GM10248 (cell line): ENCODE measurements at regions not wholly inside any gene's neighbourhood (a gene's known extent, or its start where the extent isn't known, plus 50 kb on each side); places are given as distances from the start of the nearest gene placed in this dataset.

Experiments
- CTCF ChIA-PET: fragments of 300-600 bp; sonication (Branson Sonifier 250); formaldehyde crosslinking; extraction: SDS; loops from one replicate; lab custom pipeline; 2021; ENCODE audit warnings: antibody characterized with exemption; lab: Yijun Ruan, JAX
- POLR2A ChIA-PET: fragments of 350-650 bp; sonication (Branson Sonifier 250); formaldehyde crosslinking; extraction: SDS; loops from one replicate; lab custom pipeline; 2020; ENCODE audit warnings: antibody characterized with exemption; lab: Yijun Ruan, JAX
- DNase-seq: peaks from one replicate; pipeline ENCODE4 v3.0.0; 2012; ENCODE audit errors: extremely low spot score
- TF ChIP-seq, protein P1 (sequence below): IDR thresholded peaks from 2 replicates; pipeline ENCODE4 v1.5.1; 2012; ENCODE audit warnings: mild to moderate bottlenecking, low read depth; ENCODE audit errors: extremely low read depth, missing control alignments, control extremely low read depth

DNA sequence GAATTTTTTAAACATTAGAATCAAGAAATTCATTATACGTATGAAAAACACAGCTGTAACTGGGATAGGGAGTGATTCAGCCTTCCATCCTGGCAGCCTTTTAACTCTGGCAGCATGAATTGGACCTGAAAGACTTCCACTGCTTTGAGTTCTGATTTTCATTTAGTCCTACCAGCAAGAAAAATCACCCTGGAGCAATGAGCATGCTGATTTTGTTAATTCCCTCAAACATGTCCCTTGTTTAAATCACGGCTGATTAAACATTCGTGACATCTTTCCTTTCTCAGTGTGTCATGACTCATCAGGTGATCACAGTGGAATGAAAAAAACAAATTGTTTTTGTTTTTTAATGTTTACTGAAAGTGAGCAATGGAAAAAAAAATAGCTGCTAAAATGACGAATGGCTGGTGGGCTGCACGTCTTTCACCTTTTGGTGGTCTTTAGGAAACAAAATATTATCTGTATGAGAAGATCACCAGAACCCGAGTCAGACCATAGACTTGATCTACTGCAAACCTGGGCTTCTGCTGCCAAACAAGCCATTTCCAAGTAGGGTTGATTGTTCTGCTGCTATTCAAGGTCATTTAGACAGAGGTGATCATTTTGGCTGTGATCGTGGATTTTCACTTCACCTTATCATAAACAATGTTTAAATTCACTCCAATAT, 67.0 kb upstream of the CAND1 start:
- CTCF ChIA-PET, result interaction anchor here (1.0 to 1.3 kb wide), 2 partner anchors 10 to 39 kb away, joined by 3 to 4 read pairs; no protein-coding TSS in a partner anchor
- TF ChIP-seq, protein P1, sequence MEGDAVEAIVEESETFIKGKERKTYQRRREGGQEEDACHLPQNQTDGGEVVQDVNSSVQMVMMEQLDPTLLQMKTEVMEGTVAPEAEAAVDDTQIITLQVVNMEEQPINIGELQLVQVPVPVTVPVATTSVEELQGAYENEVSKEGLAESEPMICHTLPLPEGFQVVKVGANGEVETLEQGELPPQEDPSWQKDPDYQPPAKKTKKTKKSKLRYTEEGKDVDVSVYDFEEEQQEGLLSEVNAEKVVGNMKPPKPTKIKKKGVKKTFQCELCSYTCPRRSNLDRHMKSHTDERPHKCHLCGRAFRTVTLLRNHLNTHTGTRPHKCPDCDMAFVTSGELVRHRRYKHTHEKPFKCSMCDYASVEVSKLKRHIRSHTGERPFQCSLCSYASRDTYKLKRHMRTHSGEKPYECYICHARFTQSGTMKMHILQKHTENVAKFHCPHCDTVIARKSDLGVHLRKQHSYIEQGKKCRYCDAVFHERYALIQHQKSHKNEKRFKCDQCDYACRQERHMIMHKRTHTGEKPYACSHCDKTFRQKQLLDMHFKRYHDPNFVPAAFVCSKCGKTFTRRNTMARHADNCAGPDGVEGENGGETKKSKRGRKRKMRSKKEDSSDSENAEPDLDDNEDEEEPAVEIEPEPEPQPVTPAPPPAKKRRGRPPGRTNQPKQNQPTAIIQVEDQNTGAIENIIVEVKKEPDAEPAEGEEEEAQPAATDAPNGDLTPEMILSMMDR, result no peak
- DNase-seq, result no peak
- POLR2A ChIA-PET, result no interaction called here

DNA sequence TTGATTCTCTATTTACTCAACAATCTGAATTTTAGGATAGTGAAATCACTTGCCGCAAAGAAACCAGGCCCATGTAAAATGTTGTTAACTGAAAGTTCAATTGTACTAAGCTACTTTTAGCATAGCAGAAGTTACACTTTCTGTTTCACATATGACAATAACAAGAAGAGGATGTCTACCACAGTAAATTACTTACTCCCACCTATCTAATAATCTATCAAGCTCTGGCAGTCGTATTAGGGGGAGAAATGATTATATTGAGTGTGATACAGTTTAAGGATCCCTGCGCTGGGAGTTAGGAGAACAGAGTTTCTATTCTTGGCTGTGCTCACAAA, 66.5 kb upstream of the CAND1 start:
- POLR2A ChIA-PET, result no interaction called here
- CTCF ChIA-PET, result interaction anchor here (1.0 to 1.3 kb wide), 2 partner anchors 10 to 39 kb away, joined by 3 to 4 read pairs; no protein-coding TSS in a partner anchor

DNA sequence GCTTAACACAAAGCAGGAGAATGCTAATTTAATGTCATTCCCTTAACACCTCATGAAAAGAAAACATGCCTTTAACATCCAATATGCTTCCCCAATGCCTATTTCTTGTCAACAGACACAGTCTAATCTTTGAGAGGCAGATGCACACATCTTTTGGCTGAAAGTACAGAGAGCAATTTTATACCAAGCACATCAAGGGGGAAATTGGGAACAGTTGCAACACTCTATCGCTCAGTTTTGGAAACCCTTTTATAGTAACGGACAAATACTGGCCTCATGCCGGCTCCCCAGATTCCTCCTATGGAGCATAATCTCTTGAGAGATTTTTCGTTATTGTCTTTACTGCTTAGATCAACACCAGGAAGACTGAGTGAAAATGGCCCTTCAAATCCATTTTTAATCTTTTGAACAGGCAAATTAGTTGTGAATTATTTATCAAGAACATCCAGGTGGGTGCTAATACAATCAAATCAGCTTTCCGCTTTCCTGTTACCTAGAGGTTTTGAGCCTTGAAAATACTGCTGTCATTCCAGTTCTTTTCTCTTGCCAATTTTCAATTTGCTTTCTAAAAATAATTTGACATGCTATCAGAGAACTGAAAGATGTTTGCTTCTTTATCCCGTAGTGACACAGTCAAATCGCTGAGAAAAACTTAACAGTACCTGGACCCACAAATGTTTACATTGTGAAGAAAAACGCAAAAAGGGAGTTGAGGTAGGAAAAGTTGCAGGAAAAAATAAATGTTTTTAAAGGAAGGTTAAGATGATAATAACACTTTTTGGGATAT, 60.7 kb upstream of the CAND1 start:
- CTCF ChIA-PET, result interaction anchor here (1.1 kb wide), 1 partner anchor 20 kb away, joined by 3 read pairs; no protein-coding TSS in a partner anchor
- POLR2A ChIA-PET, result no interaction called here

More for the DNA sequence above, 66.5 kb upstream of the CAND1 start:
- TF ChIP-seq, protein P1, result no peak
- DNase-seq, result peak; percentile 7

DNA sequence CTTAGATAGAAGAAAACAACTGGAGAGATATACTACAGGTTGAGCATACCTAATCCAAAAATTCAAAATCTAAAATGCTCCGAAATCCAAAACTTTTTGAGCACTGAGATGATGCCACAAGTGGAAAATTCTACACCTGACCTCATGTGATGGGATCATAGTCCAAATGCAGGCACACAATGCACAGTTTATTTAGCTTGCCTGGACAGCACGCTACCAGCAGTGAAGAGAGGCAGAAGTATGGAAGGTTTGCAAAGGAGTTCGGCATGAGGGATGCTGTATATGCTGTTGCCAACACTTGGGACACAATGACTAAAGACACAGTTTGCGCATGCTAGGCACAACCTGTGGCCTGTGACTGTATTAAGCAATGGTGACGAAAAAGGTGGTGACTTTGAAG, 58.1 kb upstream of the CAND1 start:
- no peak for DNase-seq
- CTCF ChIA-PET, result no interaction called here
- POLR2A ChIA-PET, result no interaction called here
- TF ChIP-seq, protein P1, result no peak

More for the DNA sequence above, 60.7 kb upstream of the CAND1 start:
- no peak for DNase-seq
- TF ChIP-seq, protein P1, result no peak

DNA sequence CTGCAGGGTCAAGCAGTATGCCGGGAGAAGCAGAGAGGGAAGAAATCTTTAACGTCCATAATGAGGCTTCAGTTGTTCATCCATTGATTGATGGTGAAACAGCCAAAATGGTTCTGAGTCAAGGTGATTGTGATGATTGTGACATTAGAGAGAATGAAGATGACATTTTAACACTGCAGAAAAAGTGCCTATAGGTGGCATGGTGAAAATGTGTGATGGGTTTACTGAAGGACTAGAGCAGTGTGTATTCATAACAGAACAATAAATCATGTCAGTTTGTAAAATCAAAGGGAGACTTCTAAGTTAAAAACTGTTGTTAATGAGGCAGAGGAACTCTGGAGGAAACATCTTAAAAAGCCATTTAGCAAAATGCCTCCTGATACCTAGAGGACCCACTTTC, 57.7 kb upstream of the CAND1 start:
- DNase-seq, result no peak
- CTCF ChIA-PET, result no interaction called here
- POLR2A ChIA-PET, result no interaction called here
- TF ChIP-seq, protein P1, result no peak

DNA sequence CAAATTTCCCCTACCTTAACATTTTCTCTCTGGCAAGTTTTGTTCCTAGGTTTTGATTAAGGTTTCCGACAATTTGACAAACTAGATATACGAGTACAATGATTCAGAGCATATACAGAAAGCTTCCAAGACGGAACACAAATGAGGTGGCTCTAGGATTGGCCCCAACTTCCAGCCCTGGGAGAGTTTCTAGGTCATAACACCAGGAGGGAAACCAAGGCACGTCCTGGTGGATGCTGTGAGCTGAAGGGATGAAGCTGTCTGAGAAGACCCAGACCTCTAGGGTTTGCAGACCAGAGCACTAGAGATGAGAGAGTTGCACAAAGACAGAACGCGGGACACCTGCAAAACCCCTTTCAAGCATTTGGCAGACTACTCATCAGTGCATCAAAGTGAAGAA, 51.5 kb upstream of the CAND1 start:
- ChIA-PET CTCF (no interaction called here), POLR2A (no interaction called here)
- no peak for DNase-seq
- TF ChIP-seq, protein P1, result no peak
